ENCODE measurements at regions not wholly inside any gene's neighbourhood (a gene's known extent, or its start where the extent isn't known, plus 50 kb on each side); places are given as distances from the start of the nearest gene placed in this dataset.

DNA sequence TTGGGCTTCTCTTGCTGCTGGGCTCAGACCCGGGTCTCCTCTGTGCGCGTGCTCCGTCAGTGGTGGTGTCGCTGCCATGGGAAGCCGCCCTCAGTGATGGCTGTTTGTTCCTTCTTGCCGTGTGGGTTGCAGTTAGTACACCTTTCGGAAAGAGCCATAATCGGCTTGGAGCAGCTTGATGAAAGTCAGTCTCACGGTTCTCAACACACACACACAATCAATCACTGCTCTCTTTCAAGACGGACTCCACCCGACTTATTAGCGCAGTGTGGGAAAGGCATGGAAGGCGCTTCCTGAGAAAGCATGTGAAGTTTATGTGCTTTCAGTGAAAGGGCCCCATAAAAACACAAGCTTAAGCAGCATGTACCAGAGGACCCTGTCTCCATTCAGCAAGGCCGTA is 64.1 kb downstream of the SOX11 start:
- Histone ChIP-seq H3K27me3 (ENCODE audit: control insufficient read depth in 1 of 2, insufficient read depth in 2 of 2, low read length in 2 of 2) (no peaks in the 10 kb centered on the region), H2AFZ (ENCODE audit: low read length) (no peak overlapping the region), H4K20me1 (ENCODE audit: insufficient read depth, low read length) (no peaks in the 10 kb centered on the region), H3K4me2 (ENCODE audit: low read depth, low read length) (no peak overlapping the region), H3K9ac (ENCODE audit: insufficient read depth, low read depth, low read length) (no peak overlapping the region), H3K4me3 (replicated peaks in 1 of 3; ENCODE audit: insufficient read depth in 1 of 3, low read depth in 2 of 3, low read length in 3 of 3) (no peak overlapping the region), H3K9me3 (ENCODE audit: low read length) (no peaks in the 10 kb centered on the region), H3K79me2 (ENCODE audit: insufficient read depth, low read length) (no peaks in the 10 kb centered on the region), H3K27ac (ENCODE audit: extremely low read length, insufficient read depth, low read length) (no peak overlapping the region), H3K4me1 (ENCODE audit: insufficient read depth, low read length) (no peaks in the 10 kb centered on the region), H3K36me3 (replicated peaks in 1 of 2; ENCODE audit: control insufficient read depth in 1 of 2, insufficient read depth in 2 of 2, low read length in 2 of 2) (no peaks in the 10 kb centered on the region)
- BruUV-seq (replicated peaks) = no TSS peak
- TF ChIP-seq DRAP1 (CRISPR knock-in tag; IDR thresholded peaks at IDR 0.05) (no peak), NFRKB (IDR thresholded peaks at IDR 0.05) (no peak), KAT8 (CRISPR knock-in tag; IDR thresholded peaks at IDR 0.05) (no peak), NR2F6 (IDR thresholded peaks at IDR 0.05) (no peak), NR2F6 (CRISPR knock-in tag; IDR thresholded peaks at IDR 0.05) (no peak), ZNF782 (CRISPR knock-in tag; IDR thresholded peaks at IDR 0.05; ENCODE audit: borderline replicate concordance) (no peak), ETS1 (CRISPR knock-in tag; IDR thresholded peaks at IDR 0.05) (no peak), ZNF260 (CRISPR knock-in tag; IDR thresholded peaks at IDR 0.05; ENCODE audit: borderline replicate concordance, low read depth) (no peak), SRF (IDR thresholded peaks at IDR 0.05; ENCODE audit: low read depth, low read length) (no peak)
- TF ChIP-seq, protein P1, sequence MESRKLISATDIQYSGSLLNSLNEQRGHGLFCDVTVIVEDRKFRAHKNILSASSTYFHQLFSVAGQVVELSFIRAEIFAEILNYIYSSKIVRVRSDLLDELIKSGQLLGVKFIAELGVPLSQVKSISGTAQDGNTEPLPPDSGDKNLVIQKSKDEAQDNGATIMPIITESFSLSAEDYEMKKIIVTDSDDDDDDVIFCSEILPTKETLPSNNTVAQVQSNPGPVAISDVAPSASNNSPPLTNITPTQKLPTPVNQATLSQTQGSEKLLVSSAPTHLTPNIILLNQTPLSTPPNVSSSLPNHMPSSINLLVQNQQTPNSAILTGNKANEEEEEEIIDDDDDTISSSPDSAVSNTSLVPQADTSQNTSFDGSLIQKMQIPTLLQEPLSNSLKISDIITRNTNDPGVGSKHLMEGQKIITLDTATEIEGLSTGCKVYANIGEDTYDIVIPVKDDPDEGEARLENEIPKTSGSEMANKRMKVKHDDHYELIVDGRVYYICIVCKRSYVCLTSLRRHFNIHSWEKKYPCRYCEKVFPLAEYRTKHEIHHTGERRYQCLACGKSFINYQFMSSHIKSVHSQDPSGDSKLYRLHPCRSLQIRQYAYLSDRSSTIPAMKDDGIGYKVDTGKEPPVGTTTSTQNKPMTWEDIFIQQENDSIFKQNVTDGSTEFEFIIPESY (CRISPR knock-in tag; IDR thresholded peaks at IDR 0.05) = no peak
- 53% methylated on average over 15 of the region's 15 CpGs for WGBS (ENCODE audit: low lambda C conversion rate)
- no peak for DNase-seq (ENCODE audit: low spot score)
- no peak for FAIRE-seq
- no peak for ATAC-seq
- ChIA-PET POLR2A (no interaction called here), CTCF (ENCODE audit: low intra/inter-chr PET ratio, low total read pairs) (no interaction called here)
- in situ Hi-C loops (cut with HindIII; ENCODE audit: extremely low pct_ligation_motif_present, low pct_unique_long_range_greater_than_20kb) (no loop called here), intact Hi-C loops (cut with micrococcal nuclease; ENCODE audit: unreplicated experiment) (no loop called here)

Data from HepG2 (cell line).